ENCODE measurements at regions not wholly inside any gene's neighbourhood (a gene's known extent, or its start where the extent isn't known, plus 50 kb on each side); places are given as distances from the start of the nearest gene placed in this dataset.
"Not testable (repeated sequence)": the region's sequence is repeated elsewhere in the genome, so short reads cannot be mapped to it uniquely, and the experiment has no call there.

GRCh38 chr2:91604629-91605028 lies 2913.2 kb downstream of the RPIA start:
- H3K27me3 ChIP-seq (ENCODE audit: control insufficient read depth in 3 of 3, insufficient read depth in 3 of 3, low read length in 3 of 3); H3K36me3 ChIP-seq (ENCODE audit: control insufficient read depth in 3 of 3, insufficient read depth in 3 of 3, low read length in 3 of 3); H3K9me3 ChIP-seq (ENCODE audit: control insufficient read depth in 3 of 3, low read length in 3 of 3); H3K4me1 ChIP-seq (ENCODE audit: control insufficient read depth in 3 of 3, insufficient read depth in 3 of 3, low read length in 3 of 3); H3K9ac ChIP-seq (ENCODE audit: low read depth in 1 of 3, low read length in 3 of 3); H3K4me3 ChIP-seq (ENCODE audit: low read length in 3 of 3); H3K27ac ChIP-seq (ENCODE audit: low read depth, low read length): not testable (repeated sequence)

GRCh38 chr2:91623739-91624138 lies 2932.3 kb downstream of the RPIA start:
- not testable (repeated sequence) for H3K9me3 ChIP-seq (ENCODE audit: control insufficient read depth in 3 of 3, low read length in 3 of 3); H3K27ac ChIP-seq (ENCODE audit: low read depth, low read length); H3K27me3 ChIP-seq (ENCODE audit: control insufficient read depth in 3 of 3, insufficient read depth in 3 of 3, low read length in 3 of 3); H3K4me1 ChIP-seq (ENCODE audit: control insufficient read depth in 3 of 3, insufficient read depth in 3 of 3, low read length in 3 of 3); H3K36me3 ChIP-seq (ENCODE audit: control insufficient read depth in 3 of 3, insufficient read depth in 3 of 3, low read length in 3 of 3); H3K4me3 ChIP-seq (ENCODE audit: low read length in 3 of 3); H3K9ac ChIP-seq (ENCODE audit: low read depth in 1 of 3, low read length in 3 of 3)

DNA sequence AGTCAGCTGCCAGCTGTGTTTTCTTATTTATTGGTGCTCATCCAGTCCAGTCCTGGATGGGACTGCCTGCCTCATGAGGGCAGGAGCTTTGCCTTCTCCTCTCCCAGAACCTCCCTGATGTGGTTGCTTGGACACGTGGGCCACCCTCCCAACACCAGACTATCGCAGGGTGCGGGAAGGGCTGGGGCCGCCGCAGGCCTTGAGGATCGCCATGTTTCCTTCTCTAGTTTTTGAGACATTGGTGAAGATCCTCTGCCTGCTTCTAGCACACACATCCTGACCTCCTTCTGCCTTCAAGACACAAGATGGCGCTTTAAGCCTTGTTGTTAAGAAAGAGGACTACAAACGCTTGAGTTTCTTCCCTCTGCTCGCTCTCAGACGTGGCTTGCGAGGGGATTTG lies 2937.0 kb downstream of the RPIA start:
- H3K4me1 ChIP-seq (ENCODE audit: control insufficient read depth in 3 of 3, insufficient read depth in 3 of 3, low read length in 3 of 3); H3K36me3 ChIP-seq (ENCODE audit: control insufficient read depth in 3 of 3, insufficient read depth in 3 of 3, low read length in 3 of 3); H3K4me3 ChIP-seq (ENCODE audit: low read length in 3 of 3); H3K9me3 ChIP-seq (ENCODE audit: control insufficient read depth in 3 of 3, low read length in 3 of 3); H3K27ac ChIP-seq (ENCODE audit: low read depth, low read length); H3K9ac ChIP-seq (ENCODE audit: low read depth in 1 of 3, low read length in 3 of 3); H3K27me3 ChIP-seq (ENCODE audit: control insufficient read depth in 3 of 3, insufficient read depth in 3 of 3, low read length in 3 of 3): not testable (repeated sequence)

GRCh38 chr2:91657193-91657592 lies 2965.7 kb downstream of the RPIA start:
- not testable (repeated sequence) for H3K4me1 ChIP-seq (ENCODE audit: control insufficient read depth in 3 of 3, insufficient read depth in 3 of 3, low read length in 3 of 3); H3K9ac ChIP-seq (ENCODE audit: low read depth in 1 of 3, low read length in 3 of 3); H3K36me3 ChIP-seq (ENCODE audit: control insufficient read depth in 3 of 3, insufficient read depth in 3 of 3, low read length in 3 of 3); H3K27ac ChIP-seq (ENCODE audit: low read depth, low read length); H3K4me3 ChIP-seq (ENCODE audit: low read length in 3 of 3); H3K27me3 ChIP-seq (ENCODE audit: control insufficient read depth in 3 of 3, insufficient read depth in 3 of 3, low read length in 3 of 3); H3K9me3 ChIP-seq (ENCODE audit: control insufficient read depth in 3 of 3, low read length in 3 of 3)

DNA sequence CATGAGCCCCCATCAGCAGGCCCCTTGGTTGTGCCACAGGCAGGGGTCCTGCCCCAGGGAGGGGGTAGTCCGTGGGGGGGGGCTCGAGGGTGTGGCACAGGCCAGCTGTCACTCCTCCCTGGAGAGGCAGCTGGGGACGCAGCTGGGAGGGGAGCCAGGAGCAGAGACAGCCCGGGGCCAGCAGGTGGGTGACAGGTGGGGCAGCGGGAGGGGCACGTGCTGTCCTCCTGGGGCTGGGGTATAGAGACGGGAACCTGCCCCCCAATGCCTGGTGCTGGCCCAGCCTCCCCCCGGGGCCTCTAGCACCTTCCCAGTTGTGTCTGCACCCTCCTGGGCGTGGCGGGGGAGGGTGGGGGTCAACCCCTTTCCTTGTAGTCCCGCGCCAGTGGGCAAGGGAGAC lies 2966.9 kb downstream of the RPIA start:
- not testable (repeated sequence) for H3K27ac ChIP-seq (ENCODE audit: low read depth, low read length); H3K9ac ChIP-seq (ENCODE audit: low read depth in 1 of 3, low read length in 3 of 3); H3K9me3 ChIP-seq (ENCODE audit: control insufficient read depth in 3 of 3, low read length in 3 of 3); H3K36me3 ChIP-seq (ENCODE audit: control insufficient read depth in 3 of 3, insufficient read depth in 3 of 3, low read length in 3 of 3); H3K4me1 ChIP-seq (ENCODE audit: control insufficient read depth in 3 of 3, insufficient read depth in 3 of 3, low read length in 3 of 3); H3K4me3 ChIP-seq (ENCODE audit: low read length in 3 of 3); H3K27me3 ChIP-seq (ENCODE audit: control insufficient read depth in 3 of 3, insufficient read depth in 3 of 3, low read length in 3 of 3)

DNA sequence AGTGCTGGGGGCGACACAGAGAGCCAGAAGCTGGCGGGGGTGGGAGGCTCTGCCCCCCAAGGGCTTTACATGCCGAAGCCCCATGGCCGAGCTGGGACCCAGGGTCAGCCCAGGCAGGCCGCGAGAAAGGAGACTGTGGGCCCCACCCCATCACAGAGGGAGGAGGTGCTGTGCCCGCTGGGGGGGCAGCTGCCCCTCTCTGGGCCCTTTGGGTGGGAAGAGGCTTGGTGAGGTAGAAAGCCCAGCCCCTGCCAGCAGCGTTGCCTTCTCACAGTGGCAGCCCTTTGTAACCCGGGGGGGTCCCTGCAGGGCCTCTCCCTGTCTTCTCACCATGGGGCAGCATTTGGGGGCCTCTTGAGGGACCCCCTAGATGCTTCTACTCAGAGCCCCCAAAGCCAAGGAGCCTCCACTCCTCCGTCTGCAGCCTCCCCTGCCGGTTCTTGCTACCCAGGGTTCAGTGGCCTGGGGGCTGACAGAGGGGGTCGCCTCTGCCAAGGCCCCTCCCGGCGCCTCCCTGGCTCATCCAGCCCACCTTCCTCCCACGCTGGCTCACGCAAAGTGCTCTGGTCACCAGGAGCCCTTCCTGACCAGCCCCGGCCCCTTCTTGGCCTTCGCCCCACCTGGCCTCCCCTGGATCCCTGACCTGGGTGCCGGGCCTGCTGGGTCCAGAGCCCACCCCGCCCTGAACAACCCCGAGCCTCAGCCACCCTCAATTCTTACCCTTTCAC lies 2967.9 kb downstream of the RPIA start:
- H3K9ac ChIP-seq (ENCODE audit: low read depth in 1 of 3, low read length in 3 of 3); H3K4me3 ChIP-seq (ENCODE audit: low read length in 3 of 3); H3K27me3 ChIP-seq (ENCODE audit: control insufficient read depth in 3 of 3, insufficient read depth in 3 of 3, low read length in 3 of 3); H3K27ac ChIP-seq (ENCODE audit: low read depth, low read length); H3K9me3 ChIP-seq (ENCODE audit: control insufficient read depth in 3 of 3, low read length in 3 of 3); H3K36me3 ChIP-seq (ENCODE audit: control insufficient read depth in 3 of 3, insufficient read depth in 3 of 3, low read length in 3 of 3); H3K4me1 ChIP-seq (ENCODE audit: control insufficient read depth in 3 of 3, insufficient read depth in 3 of 3, low read length in 3 of 3): not testable (repeated sequence)

GRCh38 chr2:91659917-91660275 lies 2968.4 kb downstream of the RPIA start:
- H3K27me3 ChIP-seq (ENCODE audit: control insufficient read depth in 3 of 3, insufficient read depth in 3 of 3, low read length in 3 of 3); H3K4me1 ChIP-seq (ENCODE audit: control insufficient read depth in 3 of 3, insufficient read depth in 3 of 3, low read length in 3 of 3); H3K27ac ChIP-seq (ENCODE audit: low read depth, low read length); H3K36me3 ChIP-seq (ENCODE audit: control insufficient read depth in 3 of 3, insufficient read depth in 3 of 3, low read length in 3 of 3); H3K9ac ChIP-seq (ENCODE audit: low read depth in 1 of 3, low read length in 3 of 3); H3K9me3 ChIP-seq (ENCODE audit: control insufficient read depth in 3 of 3, low read length in 3 of 3): not testable (repeated sequence)
- H3K4me3 ChIP-seq (ENCODE audit: low read length in 3 of 3), result peak overlapping the region in 1 of 3 donors; percentile 23

DNA sequence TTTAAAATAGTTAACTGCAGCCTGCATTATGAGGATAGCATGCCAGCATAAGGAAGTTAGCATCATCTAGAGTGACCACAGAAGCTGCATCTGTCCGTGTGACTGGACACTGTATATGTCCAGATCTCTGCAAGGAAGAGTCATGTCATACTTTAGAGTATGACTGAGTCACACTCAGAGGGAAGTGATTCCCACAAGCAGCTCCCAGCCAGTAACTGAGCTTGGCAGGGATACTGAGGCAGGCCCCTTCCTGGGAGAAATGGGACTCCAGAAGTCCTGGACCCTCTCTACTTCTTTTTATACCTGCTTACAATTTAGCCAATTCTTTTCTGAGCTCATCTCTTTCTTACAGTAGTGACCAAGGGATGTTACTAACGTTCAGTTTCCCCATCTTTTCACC lies 2975.9 kb downstream of the RPIA start:
- H3K4me1 ChIP-seq (ENCODE audit: control insufficient read depth in 3 of 3, insufficient read depth in 3 of 3, low read length in 3 of 3); H3K36me3 ChIP-seq (ENCODE audit: control insufficient read depth in 3 of 3, insufficient read depth in 3 of 3, low read length in 3 of 3); H3K27ac ChIP-seq (ENCODE audit: low read depth, low read length); H3K9ac ChIP-seq (ENCODE audit: low read depth in 1 of 3, low read length in 3 of 3); H3K9me3 ChIP-seq (ENCODE audit: control insufficient read depth in 3 of 3, low read length in 3 of 3); H3K4me3 ChIP-seq (ENCODE audit: low read length in 3 of 3); H3K27me3 ChIP-seq (ENCODE audit: control insufficient read depth in 3 of 3, insufficient read depth in 3 of 3, low read length in 3 of 3): not testable (repeated sequence)

- H3K4me1 ChIP-seq (ENCODE audit: control insufficient read depth in 3 of 3, insufficient read depth in 3 of 3, low read length in 3 of 3); H3K36me3 ChIP-seq (ENCODE audit: control insufficient read depth in 3 of 3, insufficient read depth in 3 of 3, low read length in 3 of 3); H3K27ac ChIP-seq (ENCODE audit: low read depth, low read length); H3K9me3 ChIP-seq (ENCODE audit: control insufficient read depth in 3 of 3, low read length in 3 of 3); H3K4me3 ChIP-seq (ENCODE audit: low read length in 3 of 3); H3K27me3 ChIP-seq (ENCODE audit: control insufficient read depth in 3 of 3, insufficient read depth in 3 of 3, low read length in 3 of 3); H3K9ac ChIP-seq (ENCODE audit: low read depth in 1 of 3, low read length in 3 of 3): not testable (repeated sequence)
Observed at GRCh38 chr2:91685541-91685940, 2994.1 kb downstream of the RPIA start.

GRCh38 chr2:91686046-91686445 lies 2994.6 kb downstream of the RPIA start:
- not testable (repeated sequence) for H3K9ac ChIP-seq (ENCODE audit: low read depth in 1 of 3, low read length in 3 of 3); H3K4me1 ChIP-seq (ENCODE audit: control insufficient read depth in 3 of 3, insufficient read depth in 3 of 3, low read length in 3 of 3); H3K27me3 ChIP-seq (ENCODE audit: control insufficient read depth in 3 of 3, insufficient read depth in 3 of 3, low read length in 3 of 3); H3K36me3 ChIP-seq (ENCODE audit: control insufficient read depth in 3 of 3, insufficient read depth in 3 of 3, low read length in 3 of 3); H3K9me3 ChIP-seq (ENCODE audit: control insufficient read depth in 3 of 3, low read length in 3 of 3); H3K4me3 ChIP-seq (ENCODE audit: low read length in 3 of 3); H3K27ac ChIP-seq (ENCODE audit: low read depth, low read length)
